ENCODE measurements at regions not wholly inside any gene's neighbourhood (a gene's known extent, or its start where the extent isn't known, plus 50 kb on each side); places are given as distances from the start of the nearest gene placed in this dataset.
"Not testable (repeated sequence)": the region's sequence is repeated elsewhere in the genome, so short reads cannot be mapped to it uniquely, and the experiment has no call there.

GRCh38 chr1:121116522-121117297, 67.4 kb downstream of the FAM72B start:
- DNase-seq (ENCODE audit: low read depth), result not testable (repeated sequence)

- DNase-seq (ENCODE audit: low read depth), result not testable (repeated sequence)
Measured at GRCh38 chr1:121117298-121117611, 66.9 kb downstream of the FAM72B start.

- DNase-seq (ENCODE audit: low read depth), result not testable (repeated sequence)
Measured at GRCh38 chr1:121117622-121118479, 66.3 kb downstream of the FAM72B start.

All from activated T-helper 9 cell treated with anti-CD3 and anti-CD28 coated beads, Interleukin-2, amount 50 U/mL, for 16 hours (primary cell).